WTC11 (cell line): ENCODE measurements at regions not wholly inside any gene's neighbourhood (a gene's known extent, or its start where the extent isn't known, plus 50 kb on each side); places are given as distances from the start of the nearest gene placed in this dataset.

Source experiments
- ATAC-seq: fragments of 200-7000 bp; cut with Tn5 transposase; 2 replicates; pipeline ENCODE4 v1.10.0; 2021; ENCODE audit warnings: mild to moderate bottlenecking, moderate library complexity
- CTCF ChIA-PET: fragments of 300-600 bp; sonication (Branson Sonifier 250); formaldehyde crosslinking; loops from one replicate; lab custom pipeline; 2021; ENCODE audit warnings: antibody characterized with exemption; lab: Charles Lee
- POLR2A ChIA-PET: fragments of 350-600 bp; sonication (Branson Sonifier 250); formaldehyde crosslinking; loops from one replicate; lab custom pipeline; 2021; ENCODE audit warnings: antibody characterized with exemption; lab: Charles Lee
- DNase-seq: peaks from one replicate; pipeline ENCODE4 v3.0.0; 2021; ENCODE audit warnings: low spot score
- H3K27ac Mint-ChIP-seq: 2 replicates; pipeline ENCODE4 v1.8.0; 2021; ENCODE audit warnings: mixed read lengths
- H3K27me3 Mint-ChIP-seq: 2 replicates; pipeline ENCODE4 v1.8.0; 2021; ENCODE audit warnings: low read depth, mild to moderate bottlenecking, moderate library complexity, mixed read lengths
- H3K36me3 Mint-ChIP-seq: 2 replicates; pipeline ENCODE4 v1.8.0; 2021; ENCODE audit warnings: mixed read lengths
- H3K4me1 Mint-ChIP-seq: 2 replicates; pipeline ENCODE4 v1.8.0; 2022; ENCODE audit warnings: mixed read lengths
- H3K4me3 Mint-ChIP-seq: 2 replicates; pipeline ENCODE4 v1.8.0; 2021; ENCODE audit warnings: mild to moderate bottlenecking, moderate library complexity, mixed read lengths
- H3K9me3 Mint-ChIP-seq: 2 replicates; pipeline ENCODE4 v1.8.0; 2021; ENCODE audit warnings: mixed read lengths
- ELF4 ChIP-seq: sonication (generic); formaldehyde crosslinking; IDR thresholded peaks from 2 replicates; pipeline ENCODE4 v1.8.1; 2022; ENCODE audit warnings: low read depth, mild to moderate bottlenecking, moderate library complexity, missing genetic modification reagents
- ERG ChIP-seq: fragments of 250-450 bp; sonication (Bioruptor Pico); IDR thresholded peaks from 2 replicates; pipeline ENCODE4 v1.8.0; 2021; ENCODE audit warnings: mild to moderate bottlenecking
- ESRRA ChIP-seq: sonication (generic); formaldehyde crosslinking; IDR thresholded peaks from 2 replicates; pipeline ENCODE4 v1.8.1; 2022; ENCODE audit warnings: mild to moderate bottlenecking, missing genetic modification reagents, borderline replicate concordance
- JUN ChIP-seq: sonication (generic); formaldehyde crosslinking; IDR thresholded peaks from 2 replicates; pipeline ENCODE4 v1.8.0; 2023; ENCODE audit warnings: mild to moderate bottlenecking, missing genetic modification reagents
- MLX ChIP-seq: sonication (generic); formaldehyde crosslinking; IDR thresholded peaks from 2 replicates; pipeline ENCODE4 v1.8.1; 2023; ENCODE audit warnings: mild to moderate bottlenecking, missing genetic modification reagents, moderate library complexity
- NFATC4 ChIP-seq: fragments of 250-450 bp; sonication (Bioruptor Pico); IDR thresholded peaks from 2 replicates; pipeline ENCODE4 v1.9.0; 2021; ENCODE audit warnings: mild to moderate bottlenecking
- SMAD3 ChIP-seq: sonication (generic); formaldehyde crosslinking; IDR thresholded peaks from 2 replicates; pipeline ENCODE4 v1.8.0; 2022; ENCODE audit warnings: missing genetic modification reagents, mild to moderate bottlenecking, borderline replicate concordance
- SOX15 ChIP-seq: fragments of 250-450 bp; sonication (Bioruptor Pico); IDR thresholded peaks from 2 replicates; pipeline ENCODE4 v1.9.0; 2021; ENCODE audit warnings: mild to moderate bottlenecking
- TP53 ChIP-seq: sonication (generic); formaldehyde crosslinking; IDR thresholded peaks from 2 replicates; pipeline ENCODE4 v1.8.1; 2023; ENCODE audit warnings: mild to moderate bottlenecking, missing genetic modification reagents
- ZMAT4 ChIP-seq: fragments of 250-450 bp; sonication (Bioruptor Pico); IDR thresholded peaks from 2 replicates; pipeline ENCODE4 v1.9.0; 2021; ENCODE audit warnings: mild to moderate bottlenecking
- ZNF281 ChIP-seq: sonication (generic); formaldehyde crosslinking; IDR thresholded peaks from 2 replicates; pipeline ENCODE4 v1.8.0; 2023; ENCODE audit warnings: mild to moderate bottlenecking, missing genetic modification reagents
- ZNF423 ChIP-seq: fragments of 250-450 bp; sonication (Bioruptor Pico); IDR thresholded peaks from 2 replicates; pipeline ENCODE4 v2.1.2; 2022; ENCODE audit warnings: mild to moderate bottlenecking, moderate library complexity
- ZNF512 ChIP-seq: sonication (generic); formaldehyde crosslinking; IDR thresholded peaks from 2 replicates; pipeline ENCODE4 v1.8.1; 2022; ENCODE audit warnings: missing genetic modification reagents, borderline replicate concordance
- ZNF532 ChIP-seq: fragments of 250-450 bp; sonication (Bioruptor Pico); IDR thresholded peaks from 2 replicates; pipeline ENCODE4 v1.9.0; 2021; ENCODE audit warnings: mild to moderate bottlenecking, borderline replicate concordance

GRCh38 chr7:20474249-20474648 lies 141.2 kb upstream of the ABCB5 start (continued):
- no peak for TF ChIP-seq ZNF423 (CRISPR knock-in tag)
- TF ChIP-seq, all 79 proteins: peak for 0

- ChIA-PET POLR2A (no interaction called here), CTCF (no interaction called here)
- TF ChIP-seq ZNF281, result no peak
- no peak for TF ChIP-seq ESRRA
- no peak for TF ChIP-seq TP53 (CRISPR knock-in tag)
- TF ChIP-seq SMAD3, result no peak
- TF ChIP-seq ELF4, result no peak
- TF ChIP-seq NFATC4 (CRISPR knock-in tag), result no peak
- TF ChIP-seq ZNF512 (CRISPR knock-in tag), result no peak
- TF ChIP-seq ERG (CRISPR knock-in tag), result no peak
- TF ChIP-seq JUN (CRISPR knock-in tag), result no peak
- no peak for TF ChIP-seq ZMAT4
- TF ChIP-seq MLX, result no peak
- TF ChIP-seq ZNF532 (CRISPR knock-in tag), result no peak
- TF ChIP-seq SOX15 (CRISPR knock-in tag), result no peak
- ATAC-seq, result no peak
- no peaks in the 10 kb centered on the region for H3K4me1 Mint-ChIP-seq
- no peaks in the 10 kb centered on the region for H3K27me3 Mint-ChIP-seq
- no peaks in the 10 kb centered on the region for H3K9me3 Mint-ChIP-seq
- H3K27ac Mint-ChIP-seq, result no peak overlapping the region
- DNase-seq, result no peak
- no peaks in the 10 kb centered on the region for H3K36me3 Mint-ChIP-seq
- H3K4me3 Mint-ChIP-seq, result no peak overlapping the region
These were observed 139.7 kb upstream of the ABCB5 start for GRCh38 chr7:20475756-20476155.
